Right lobe of liver (tissue), 4 donors: ENCODE measurements at regions not wholly inside any gene's neighbourhood (a gene's known extent, or its start where the extent isn't known, plus 50 kb on each side); places are given as distances from the start of the nearest gene placed in this dataset.
"Not testable (repeated sequence)": the region's sequence is repeated elsewhere in the genome, so short reads cannot be mapped to it uniquely, and the experiment has no call there.

Experiments used
- CTCF ChIP-seq, 4 donors: fragments of 200-600 bp in 3 of 4; fragments of 450-650 bp in 1 of 4; IDR thresholded peaks; one replicate each; pipeline versions ENCODE4 v1.5.1 to v1.8.0; 2016 to 2022; ENCODE audit warnings: antibody characterized with exemption in 4 of 4, mild to moderate bottlenecking in 2 of 4
- POLR2A ChIP-seq: fragments of 450-650 bp; IDR thresholded peaks from one replicate; pipeline ENCODE4 v1.6.1; 2017; ENCODE audit warnings: antibody characterized with exemption, mild to moderate bottlenecking
- donor health status: DM: no; HTN: no; CAD: no.
- donor health status: DM: no; HTN: no; CAD: no.
- donor health status: DM: no; HTN: yes; CAD: no.

DNA sequence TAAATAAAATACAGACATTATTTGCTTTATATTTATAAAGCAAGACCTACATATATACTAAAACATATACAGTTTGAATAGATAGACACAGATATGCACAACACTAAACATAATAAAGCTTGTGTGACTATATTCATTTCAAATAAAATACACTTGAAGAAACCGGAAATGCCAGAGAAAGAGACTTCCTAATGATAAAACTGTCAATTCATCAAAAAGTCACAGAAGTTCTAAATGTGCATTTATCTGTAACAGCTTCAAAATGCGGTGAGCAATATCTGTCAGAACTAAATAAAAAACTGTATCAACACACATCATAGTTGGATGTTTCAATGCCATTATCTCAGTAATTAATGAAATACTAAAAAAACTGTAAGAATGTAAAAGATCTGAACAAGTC, 60.6 kb upstream of the CTSV start:
- not testable (repeated sequence) for TF ChIP-seq CTCF (IDR thresholded peaks at IDR 0.05); POLR2A
